ENCODE measurements at regions not wholly inside any gene's neighbourhood (a gene's known extent, or its start where the extent isn't known, plus 50 kb on each side); places are given as distances from the start of the nearest gene placed in this dataset.
"Not testable (repeated sequence)": the region's sequence is repeated elsewhere in the genome, so short reads cannot be mapped to it uniquely, and the experiment has no call there.

GRCh38 chr1:229859026-229859425 is 208.0 kb upstream of the GALNT2 start:
- no peak for DNase-seq

DNA sequence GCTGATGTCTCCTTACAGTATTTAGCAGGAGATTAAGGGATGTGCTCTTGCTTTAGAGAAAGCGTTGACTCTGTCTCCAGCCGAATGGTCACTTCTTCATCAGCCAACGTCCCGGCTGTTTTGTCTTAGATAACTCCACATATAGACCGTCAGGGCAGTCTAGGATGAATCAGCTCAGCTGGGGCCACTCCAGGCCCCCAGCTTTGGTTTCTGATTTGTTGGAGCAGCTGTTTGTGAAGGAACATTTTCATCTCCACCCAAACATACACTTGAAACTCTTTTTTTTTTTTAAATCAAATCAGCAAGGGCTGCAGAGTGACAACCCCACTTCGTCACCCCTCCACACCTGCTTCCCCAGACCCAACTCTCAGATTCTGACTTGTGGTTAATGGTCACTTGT is 206.1 kb upstream of the GALNT2 start:
- DNase-seq, result no peak

DNA sequence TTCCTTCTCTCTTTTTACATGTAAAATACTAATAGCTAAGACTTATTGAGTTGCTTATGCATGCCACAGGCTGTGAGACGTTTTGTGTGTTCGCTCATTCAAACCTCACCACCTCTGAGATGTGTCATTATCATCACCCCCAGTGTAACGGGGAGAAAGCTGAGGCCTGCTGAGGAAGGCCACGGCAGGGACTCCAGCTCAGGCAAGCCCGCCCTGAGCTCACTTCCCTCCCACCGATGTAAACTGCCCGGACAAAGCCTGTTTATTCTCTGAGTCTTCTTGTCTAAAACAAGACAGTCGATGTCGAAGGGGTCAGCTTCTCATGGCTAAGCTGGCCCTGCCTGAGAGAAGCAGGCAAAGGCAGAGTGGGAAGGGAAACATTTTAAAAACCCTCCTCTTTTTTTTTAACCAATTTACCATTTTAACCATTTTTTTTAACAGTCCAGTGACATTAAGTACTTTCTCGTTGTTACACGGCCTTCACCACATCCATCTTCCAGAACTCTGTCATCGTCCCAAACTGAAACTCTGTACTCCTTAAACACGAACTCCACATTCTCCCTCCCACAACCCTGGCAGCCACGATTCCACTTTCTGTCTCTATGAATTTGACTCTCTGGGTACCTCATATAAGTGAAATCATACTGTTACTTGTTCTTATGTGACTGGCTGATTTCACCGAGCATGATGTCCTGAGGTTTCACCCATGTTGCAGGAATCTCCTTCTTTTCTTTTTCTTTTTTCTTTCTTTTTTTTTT is 204.8 kb upstream of the GALNT2 start:
- DNase-seq, result no peak

- DNase-seq, result no peak
Measured at GRCh38 chr1:229863651-229864545, 203.1 kb upstream of the GALNT2 start.

- no peak for DNase-seq
Measured at GRCh38 chr1:229864686-229865230, 202.3 kb upstream of the GALNT2 start.

- DNase-seq, result not testable (repeated sequence)
Measured at GRCh38 chr1:229865321-229865720, 201.7 kb upstream of the GALNT2 start.

GRCh38 chr1:229867726-229868125 is 199.3 kb upstream of the GALNT2 start:
- DNase-seq, result no peak

GRCh38 chr1:229869240-229869639 is 197.8 kb upstream of the GALNT2 start:
- DNase-seq, result no peak

- no peak for DNase-seq
Measured at GRCh38 chr1:229869687-229870086, 197.4 kb upstream of the GALNT2 start.

GRCh38 chr1:229870381-229870780 is 196.7 kb upstream of the GALNT2 start:
- DNase-seq, result no peak

DNA sequence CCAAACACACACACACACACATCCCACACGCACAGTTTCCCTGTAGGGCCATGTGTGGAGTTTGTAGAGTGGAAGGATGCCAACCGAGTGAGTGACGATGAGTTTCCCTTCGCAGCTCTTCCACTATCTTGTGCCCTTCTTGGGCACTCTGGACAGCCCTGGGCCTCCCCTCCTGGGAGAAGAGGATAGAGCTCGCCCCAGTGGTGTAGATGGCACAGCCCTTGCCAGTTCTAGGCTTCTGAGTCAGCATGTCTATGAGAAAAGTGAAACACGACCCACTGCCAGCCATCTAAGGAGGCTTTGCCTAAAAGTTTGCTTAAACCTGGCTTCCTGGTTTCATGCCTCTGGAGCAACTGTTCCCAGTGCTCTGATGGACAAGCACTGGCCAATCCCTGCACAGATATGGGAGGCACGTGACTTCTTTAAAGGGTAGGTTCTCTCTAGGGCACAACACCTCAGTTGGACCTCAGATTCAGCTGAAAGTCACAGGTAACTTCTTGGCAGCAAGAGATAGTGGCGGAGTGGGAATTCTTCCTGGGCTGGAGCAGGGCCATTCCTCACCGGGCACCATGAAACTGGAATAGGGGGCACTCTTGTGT is 195.9 kb upstream of the GALNT2 start:
- DNase-seq, result no peak

- no peak for DNase-seq
Measured at GRCh38 chr1:229874136-229874535, 192.9 kb upstream of the GALNT2 start.

DNA sequence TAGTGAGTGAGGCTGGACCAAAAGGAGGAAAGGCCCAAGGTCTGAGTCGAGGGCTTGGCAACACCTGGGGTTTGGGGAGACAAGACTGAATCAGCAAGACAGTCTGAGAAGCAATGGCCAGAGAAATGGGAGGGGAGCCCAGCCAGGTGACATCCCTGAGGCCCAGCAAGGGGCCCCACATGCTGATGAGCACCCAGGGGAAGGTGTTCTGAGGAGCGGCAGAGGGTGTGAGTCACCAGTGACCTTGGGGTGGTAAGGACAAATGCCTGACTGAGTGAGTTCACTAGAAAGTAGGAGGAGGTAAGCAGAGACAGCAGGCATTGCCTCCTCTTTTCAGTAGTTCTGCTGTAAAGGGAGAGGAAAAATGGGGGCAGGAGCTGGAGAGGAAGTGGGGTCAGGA is 192.4 kb upstream of the GALNT2 start:
- no peak for DNase-seq

DNA sequence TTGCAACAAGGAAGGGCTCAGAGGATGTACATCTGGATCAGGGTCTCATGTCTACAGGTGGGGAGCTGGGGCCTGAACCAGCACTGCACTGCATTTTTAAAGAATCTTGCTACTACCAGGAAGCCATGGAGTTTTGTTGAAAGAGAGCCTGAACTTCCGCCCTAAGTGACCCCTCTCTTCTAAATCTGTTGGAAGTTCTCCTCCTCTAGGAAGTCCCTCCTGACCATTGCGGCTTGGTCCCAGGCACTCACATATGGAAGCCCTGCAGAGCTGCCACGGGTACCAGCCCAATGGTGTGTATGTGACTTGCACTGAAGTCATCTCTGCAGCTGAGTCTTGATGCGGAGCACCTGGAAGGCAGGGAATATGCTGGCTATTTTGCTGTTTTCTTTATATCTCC is 192.0 kb upstream of the GALNT2 start:
- DNase-seq, result no peak

DNA sequence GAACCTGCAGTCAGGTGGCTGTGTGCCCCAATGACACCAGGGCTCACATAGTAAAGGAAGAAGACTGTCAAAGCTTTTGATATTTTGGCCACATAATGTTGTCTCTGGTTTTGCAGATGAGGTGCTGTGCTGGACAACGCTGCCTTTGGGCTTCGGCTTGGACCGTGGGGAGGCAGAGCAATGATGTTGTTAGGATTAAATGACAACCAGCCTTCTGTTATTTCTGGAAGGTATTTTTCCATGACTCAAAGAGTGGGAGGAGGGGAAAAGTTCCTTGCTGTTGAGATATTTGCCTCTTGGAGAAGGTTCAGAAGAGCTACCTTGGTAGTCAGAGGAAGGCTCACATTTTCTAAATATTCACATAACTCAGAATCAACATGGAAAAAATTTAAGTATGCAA is 187.3 kb upstream of the GALNT2 start:
- no peak for DNase-seq

GRCh38 chr1:229880271-229881170 is 186.5 kb upstream of the GALNT2 start:
- no peak for DNase-seq

GRCh38 chr1:229882621-229883020 is 184.4 kb upstream of the GALNT2 start:
- DNase-seq, result no peak

- no peak for DNase-seq
Measured at GRCh38 chr1:229883504-229884200, 183.4 kb upstream of the GALNT2 start.

- no peak for DNase-seq
Measured at GRCh38 chr1:229884765-229885164, 182.3 kb upstream of the GALNT2 start.

- DNase-seq, result no peak
Measured at GRCh38 chr1:229885568-229886495, 181.2 kb upstream of the GALNT2 start.

Data from left kidney (tissue), 1 donor.